ENCODE measurements at regions not wholly inside any gene's neighbourhood (a gene's known extent, or its start where the extent isn't known, plus 50 kb on each side); places are given as distances from the start of the nearest gene placed in this dataset.
"Not testable (repeated sequence)": the region's sequence is repeated elsewhere in the genome, so short reads cannot be mapped to it uniquely, and the experiment has no call there.

DNA sequence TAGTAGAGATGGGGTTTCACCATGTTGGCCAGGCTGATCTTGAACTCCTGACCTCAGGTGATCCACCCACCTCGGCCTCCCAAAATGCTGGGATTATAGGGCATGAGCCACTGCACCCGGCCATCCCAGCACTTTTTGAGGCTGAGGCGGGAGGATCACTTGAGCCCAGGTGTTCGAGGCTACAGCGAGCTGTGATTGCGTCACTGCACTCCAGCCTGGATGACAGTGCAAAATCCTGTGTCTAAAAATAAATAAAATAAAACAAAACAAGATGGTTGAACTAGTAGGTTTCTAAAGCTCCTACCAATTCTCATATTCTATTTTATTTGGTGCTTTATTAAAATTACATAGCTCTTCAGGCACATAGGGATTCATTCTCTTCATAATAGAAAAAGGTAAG is 890.3 kb upstream of the AUTS2 start:
- WGBS, 2 donors = 79 to 86% methylated on average over 6 of the region's 6 CpGs
- TF ChIP-seq, protein P1, sequence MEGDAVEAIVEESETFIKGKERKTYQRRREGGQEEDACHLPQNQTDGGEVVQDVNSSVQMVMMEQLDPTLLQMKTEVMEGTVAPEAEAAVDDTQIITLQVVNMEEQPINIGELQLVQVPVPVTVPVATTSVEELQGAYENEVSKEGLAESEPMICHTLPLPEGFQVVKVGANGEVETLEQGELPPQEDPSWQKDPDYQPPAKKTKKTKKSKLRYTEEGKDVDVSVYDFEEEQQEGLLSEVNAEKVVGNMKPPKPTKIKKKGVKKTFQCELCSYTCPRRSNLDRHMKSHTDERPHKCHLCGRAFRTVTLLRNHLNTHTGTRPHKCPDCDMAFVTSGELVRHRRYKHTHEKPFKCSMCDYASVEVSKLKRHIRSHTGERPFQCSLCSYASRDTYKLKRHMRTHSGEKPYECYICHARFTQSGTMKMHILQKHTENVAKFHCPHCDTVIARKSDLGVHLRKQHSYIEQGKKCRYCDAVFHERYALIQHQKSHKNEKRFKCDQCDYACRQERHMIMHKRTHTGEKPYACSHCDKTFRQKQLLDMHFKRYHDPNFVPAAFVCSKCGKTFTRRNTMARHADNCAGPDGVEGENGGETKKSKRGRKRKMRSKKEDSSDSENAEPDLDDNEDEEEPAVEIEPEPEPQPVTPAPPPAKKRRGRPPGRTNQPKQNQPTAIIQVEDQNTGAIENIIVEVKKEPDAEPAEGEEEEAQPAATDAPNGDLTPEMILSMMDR (IDR thresholded peaks at IDR 0.05) = no peak
- TF ChIP-seq POLR2A (IDR thresholded peaks at IDR 0.05) = no peak
- Histone ChIP-seq H3K27me3 (peaks cover 0 to 42% (median 0%) of the 10 kb centered on the region in 4 donors), H3K4me1 (no peaks in the 10 kb centered on the region), H3K27ac (no peak overlapping the region), H3K9me3 (no peaks in the 10 kb centered on the region), H3K36me3 (no peaks in the 10 kb centered on the region), H3K4me3 (no peak overlapping the region)
- DNase-seq = no peak
- intact Hi-C loops (cut with DNase I) = no loop called here

DNA sequence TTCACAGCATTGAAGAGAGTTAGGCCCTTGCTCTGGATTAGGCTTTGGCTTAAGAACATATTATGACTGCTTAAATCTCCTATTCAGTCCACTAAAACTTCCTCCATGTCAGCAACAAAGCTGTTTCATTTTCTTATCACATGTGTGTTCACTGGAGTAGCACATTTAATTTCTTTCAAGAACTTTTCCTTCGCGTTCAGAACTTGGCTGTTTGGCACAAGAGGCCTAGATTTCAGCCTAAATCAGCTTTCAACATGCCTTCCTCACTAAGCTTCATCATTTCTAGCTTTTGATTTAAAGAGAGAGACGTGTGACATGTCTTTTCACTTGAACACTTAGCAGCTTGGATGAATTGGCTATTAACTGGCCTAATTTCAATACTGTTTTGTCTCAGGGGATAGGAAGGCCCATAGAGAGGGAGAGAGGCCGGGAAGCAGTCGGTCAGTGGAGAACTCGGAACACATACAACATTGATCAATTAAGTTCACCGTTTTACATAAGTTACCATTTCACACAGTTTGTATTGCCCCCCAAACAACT is 885.2 kb upstream of the AUTS2 start:
- no peak for DNase-seq
- Histone ChIP-seq H3K4me1 (no peaks in the 10 kb centered on the region), H3K36me3 (no peaks in the 10 kb centered on the region), H3K4me3 (no peak overlapping the region), H3K9me3 (no peaks in the 10 kb centered on the region), H3K27me3 (peaks cover 0 to 9% (median 0%) of the 10 kb centered on the region in 4 donors), H3K27ac (no peak overlapping the region)
- WGBS, 2 donors = 67 to 77% methylated on average over 7 of the region's 7 CpGs
- intact Hi-C loops (cut with DNase I) = no loop called here
- TF ChIP-seq POLR2A (IDR thresholded peaks at IDR 0.05) = no peak
- TF ChIP-seq, protein P1 (IDR thresholded peaks at IDR 0.05) = no peak

DNA sequence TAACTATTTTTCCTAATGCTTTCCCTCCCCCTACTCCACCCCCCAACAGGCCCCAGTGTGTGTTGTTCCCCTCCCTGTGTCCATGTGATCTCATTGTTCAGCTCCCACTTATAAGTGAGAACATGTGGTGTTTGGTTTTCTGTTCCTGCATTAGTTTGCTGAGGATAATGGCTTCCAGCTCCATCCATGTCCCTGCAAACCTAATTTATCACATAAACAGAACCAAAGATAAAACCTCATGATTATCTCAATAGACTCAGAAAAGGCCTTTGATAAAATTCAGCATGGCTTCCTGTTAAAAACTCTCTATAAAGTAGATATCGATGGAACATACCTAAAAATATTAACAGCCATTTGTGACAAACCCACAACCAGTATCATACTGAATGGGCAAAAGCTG is 884.1 kb upstream of the AUTS2 start:
- H3K36me3 ChIP-seq; intact Hi-C loops (cut with DNase I); H3K9me3 ChIP-seq; H3K27me3 ChIP-seq; DNase-seq; H3K4me3 ChIP-seq; H3K27ac ChIP-seq; H3K4me1 ChIP-seq: not testable (repeated sequence)
- 80 to 92% methylated on average over 1 of the region's 1 CpG for WGBS, 2 donors

DNA sequence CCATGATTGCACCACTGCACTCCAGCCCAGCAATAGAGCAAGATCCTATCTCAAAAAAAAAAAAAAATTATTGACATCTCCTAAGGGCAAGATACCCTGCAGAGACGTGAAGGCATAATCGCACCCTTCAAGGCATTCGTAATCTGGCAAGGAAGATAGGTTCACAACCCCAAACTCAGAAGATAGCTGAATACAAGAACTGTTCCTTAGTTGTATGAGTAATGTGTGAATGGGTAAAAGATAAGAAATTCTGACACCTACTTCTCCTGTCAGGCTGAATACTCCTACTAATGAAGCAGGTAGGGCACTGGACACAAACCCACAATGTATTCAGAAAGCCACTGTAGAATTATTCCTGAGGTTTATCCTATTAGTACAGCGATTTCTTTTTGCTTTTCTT is 882.4 kb upstream of the AUTS2 start:
- WGBS, 2 donors = 61 to 87% methylated on average over 4 of the region's 4 CpGs
- TF ChIP-seq, protein P1 (IDR thresholded peaks at IDR 0.05) = no peak
- no peak for TF ChIP-seq POLR2A (IDR thresholded peaks at IDR 0.05)
- H3K27ac ChIP-seq = no peak overlapping the region
- H3K36me3 ChIP-seq = no peaks in the 10 kb centered on the region
- H3K9me3 ChIP-seq = no peaks in the 10 kb centered on the region
- peaks cover 0 to 12% (median 0%) of the 10 kb centered on the region in 4 donors for H3K27me3 ChIP-seq
- intact Hi-C loops (cut with DNase I) = no loop called here
- H3K4me1 ChIP-seq = no peaks in the 10 kb centered on the region
- no peak for DNase-seq
- H3K4me3 ChIP-seq = no peak overlapping the region

DNA sequence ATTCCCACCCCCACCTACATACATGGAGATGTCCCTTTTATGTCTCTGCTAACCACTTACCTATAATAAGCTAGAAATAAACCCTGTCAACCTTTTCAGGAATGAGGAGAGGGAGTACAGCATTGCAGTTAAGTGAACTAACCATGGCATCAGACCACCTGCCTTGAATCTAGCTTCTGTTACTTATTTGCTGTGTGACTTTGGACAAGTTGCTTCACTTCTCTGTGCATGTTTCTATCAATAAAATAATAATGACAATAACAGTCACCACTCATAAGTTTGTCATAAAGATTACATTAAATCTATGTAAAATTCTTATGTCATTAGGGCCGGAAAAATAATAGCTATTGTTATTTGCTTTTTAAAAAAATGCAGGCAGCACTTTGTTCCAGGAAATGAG is 881.1 kb upstream of the AUTS2 start:
- no peak overlapping the region for H3K4me3 ChIP-seq
- peaks cover 0 to 12% (median 0%) of the 10 kb centered on the region in 4 donors for H3K27me3 ChIP-seq
- 54 to 68% methylated on average over 1 of the region's 1 CpG for WGBS, 2 donors
- no peaks in the 10 kb centered on the region for H3K4me1 ChIP-seq
- intact Hi-C loops (cut with DNase I) = no loop called here
- TF ChIP-seq, protein P1 (IDR thresholded peaks at IDR 0.05) = no peak
- TF ChIP-seq POLR2A (IDR thresholded peaks at IDR 0.05) = no peak
- DNase-seq = no peak
- no peaks in the 10 kb centered on the region for H3K36me3 ChIP-seq
- H3K9me3 ChIP-seq = no peaks in the 10 kb centered on the region
- no peak overlapping the region for H3K27ac ChIP-seq

DNA sequence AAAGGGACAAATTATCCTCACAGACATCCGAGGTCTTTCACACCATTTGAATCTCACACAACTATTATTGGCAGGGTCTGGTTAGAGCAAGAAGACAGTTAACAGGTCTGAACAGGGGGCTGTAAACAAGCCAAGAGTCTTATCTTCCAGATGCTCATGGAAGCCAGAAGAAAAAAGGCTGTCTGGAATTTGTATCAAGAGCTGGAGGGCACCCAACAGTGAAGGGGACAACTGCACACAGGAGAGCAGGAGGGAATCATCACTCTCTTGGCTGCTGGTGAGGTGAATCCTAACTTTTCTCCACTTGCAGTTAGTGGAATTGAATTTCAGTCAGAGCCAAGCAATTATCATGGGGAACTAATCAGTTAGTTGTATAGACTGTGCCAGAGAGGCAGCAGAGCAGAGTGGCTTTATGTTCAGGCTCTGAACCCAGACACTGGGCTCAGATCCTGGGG is 880.2 kb upstream of the AUTS2 start:
- Histone ChIP-seq H3K4me3 (no peak overlapping the region), H3K9me3 (no peaks in the 10 kb centered on the region), H3K36me3 (no peaks in the 10 kb centered on the region), H3K4me1 (no peaks in the 10 kb centered on the region), H3K27me3 (peaks cover 0 to 12% (median 0%) of the 10 kb centered on the region in 4 donors), H3K27ac (no peak overlapping the region)
- TF ChIP-seq, protein P1 (IDR thresholded peaks at IDR 0.05) = no peak
- 13 to 15% methylated on average over 1 of the region's 1 CpG for WGBS, 2 donors
- DNase-seq = no peak
- intact Hi-C loops (cut with DNase I) = no loop called here
